ENCODE measurements at regions not wholly inside any gene's neighbourhood (a gene's known extent, or its start where the extent isn't known, plus 50 kb on each side); places are given as distances from the start of the nearest gene placed in this dataset.

GRCh38 chr7:68444956-68445355 is 1153.3 kb upstream of the AUTS2 start:
- FAIRE-seq: no peak
- TF ChIP-seq CTCF (IDR thresholded peaks at IDR 0.05; ENCODE audit: insufficient read depth, low read length, severe bottlenecking): no peak
- no peak for DNase-seq (ENCODE audit: low read depth)
- Histone ChIP-seq H3K4me3 (ENCODE audit: low read depth, low read length) (no peak overlapping the region), H3K27me3 (ENCODE audit: control insufficient read depth, insufficient read depth, low read length) (no peaks in the 10 kb centered on the region), H3K36me3 (ENCODE audit: control insufficient read depth, insufficient read depth, low read length) (no peaks in the 10 kb centered on the region)

- DNase-seq (ENCODE audit: low read depth) (no peak), FAIRE-seq (no peak)
- Histone ChIP-seq H3K36me3 (ENCODE audit: control insufficient read depth, insufficient read depth, low read length) (no peaks in the 10 kb centered on the region), H3K4me3 (ENCODE audit: low read depth, low read length) (no peak overlapping the region), H3K27me3 (ENCODE audit: control insufficient read depth, insufficient read depth, low read length) (no peaks in the 10 kb centered on the region)
- TF ChIP-seq CTCF (IDR thresholded peaks at IDR 0.05; ENCODE audit: insufficient read depth, low read length, severe bottlenecking): no peak
Measured at GRCh38 chr7:68446183-68446582, 1152.1 kb upstream of the AUTS2 start.

GRCh38 chr7:68449099-68449498 is 1149.2 kb upstream of the AUTS2 start:
- H3K36me3 ChIP-seq (ENCODE audit: control insufficient read depth, insufficient read depth, low read length): no peaks in the 10 kb centered on the region
- no peak for TF ChIP-seq CTCF (IDR thresholded peaks at IDR 0.05; ENCODE audit: insufficient read depth, low read length, severe bottlenecking)
- no peak for FAIRE-seq
- DNase-seq (ENCODE audit: low read depth): no peak
- no peaks in the 10 kb centered on the region for H3K27me3 ChIP-seq (ENCODE audit: control insufficient read depth, insufficient read depth, low read length)
- no peak overlapping the region for H3K4me3 ChIP-seq (ENCODE audit: low read depth, low read length)

GRCh38 chr7:68449816-68450215 is 1148.5 kb upstream of the AUTS2 start:
- no peaks in the 10 kb centered on the region for H3K27me3 ChIP-seq (ENCODE audit: control insufficient read depth, insufficient read depth, low read length)
- DNase-seq (ENCODE audit: low read depth) (no peak), FAIRE-seq (no peak)
- no peak for TF ChIP-seq CTCF (IDR thresholded peaks at IDR 0.05; ENCODE audit: insufficient read depth, low read length, severe bottlenecking)
- no peak overlapping the region for H3K4me3 ChIP-seq (ENCODE audit: low read depth, low read length)
- no peaks in the 10 kb centered on the region for H3K36me3 ChIP-seq (ENCODE audit: control insufficient read depth, insufficient read depth, low read length)

GRCh38 chr7:68454931-68455330 is 1143.3 kb upstream of the AUTS2 start:
- Histone ChIP-seq H3K36me3 (ENCODE audit: control insufficient read depth, insufficient read depth, low read length) (no peaks in the 10 kb centered on the region), H3K27me3 (ENCODE audit: control insufficient read depth, insufficient read depth, low read length) (no peaks in the 10 kb centered on the region), H3K4me3 (ENCODE audit: low read depth, low read length) (no peak overlapping the region)
- no peak for FAIRE-seq
- no peak for TF ChIP-seq CTCF (IDR thresholded peaks at IDR 0.05; ENCODE audit: insufficient read depth, low read length, severe bottlenecking)
- DNase-seq (ENCODE audit: low read depth): no peak

GRCh38 chr7:68456469-68456868 is 1141.8 kb upstream of the AUTS2 start:
- H3K36me3 ChIP-seq (ENCODE audit: control insufficient read depth, insufficient read depth, low read length): no peaks in the 10 kb centered on the region
- TF ChIP-seq CTCF (IDR thresholded peaks at IDR 0.05; ENCODE audit: insufficient read depth, low read length, severe bottlenecking): no peak
- no peak overlapping the region for H3K4me3 ChIP-seq (ENCODE audit: low read depth, low read length)
- DNase-seq (ENCODE audit: low read depth) (no peak), FAIRE-seq (no peak)
- no peaks in the 10 kb centered on the region for H3K27me3 ChIP-seq (ENCODE audit: control insufficient read depth, insufficient read depth, low read length)
